ENCODE measurements at regions not wholly inside any gene's neighbourhood (a gene's known extent, or its start where the extent isn't known, plus 50 kb on each side); places are given as distances from the start of the nearest gene placed in this dataset.

GRCh38 chr15:69523010-69524001 lies 70.7 kb downstream of the RPLP1 start:
- TF ChIP-seq CTCF (IDR thresholded peaks at IDR 0.05; ENCODE audit: low read depth, low read length): peak; percentile 72
- no peak overlapping the region for H3K4me3 ChIP-seq (ENCODE audit: low read depth, low read length)

DNA sequence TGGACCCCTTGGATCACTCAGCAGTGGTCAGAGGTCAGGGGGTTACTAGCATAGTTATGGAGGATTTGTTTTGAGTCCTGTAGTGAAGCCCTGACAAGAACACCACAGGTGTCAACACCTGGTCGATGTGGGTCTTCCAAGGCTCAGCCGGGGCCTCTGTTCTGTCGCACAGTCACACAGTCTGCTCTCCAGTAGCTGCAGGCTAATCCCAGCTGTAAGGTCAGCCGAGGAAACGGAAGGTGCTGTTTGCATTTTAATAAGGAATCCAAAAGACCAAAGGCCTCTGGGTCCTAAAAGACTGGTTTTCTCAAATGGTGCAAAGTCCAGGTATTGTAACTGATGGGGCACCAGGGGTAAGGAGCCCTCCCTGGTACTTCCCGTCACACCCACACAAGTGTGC lies 71.7 kb downstream of the RPLP1 start:
- TF ChIP-seq CTCF (IDR thresholded peaks at IDR 0.05; ENCODE audit: low read depth, low read length): no peak
- no peak overlapping the region for H3K4me3 ChIP-seq (ENCODE audit: low read depth, low read length)

DNA sequence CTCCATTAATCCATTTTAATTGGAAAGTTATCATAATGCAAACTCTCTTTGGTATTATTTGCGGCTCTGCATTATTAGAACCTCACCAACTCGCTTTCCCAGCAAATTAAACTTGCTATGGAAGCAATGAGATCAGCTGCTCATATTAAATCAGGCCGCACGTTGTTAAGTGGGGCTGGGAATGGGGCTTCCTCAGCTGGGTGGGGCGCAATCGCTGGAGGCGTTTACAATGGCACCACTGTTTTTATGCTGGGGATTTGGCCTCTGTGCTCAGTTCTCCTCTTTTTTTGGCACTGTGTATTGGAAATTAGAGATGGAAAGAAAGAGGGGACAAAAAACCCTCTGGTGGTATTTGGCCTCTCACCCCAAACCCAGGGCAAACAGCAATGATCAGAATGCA lies 72.2 kb downstream of the RPLP1 start:
- H3K4me3 ChIP-seq (ENCODE audit: low read depth, low read length): no peak overlapping the region
- no peak for TF ChIP-seq CTCF (IDR thresholded peaks at IDR 0.05; ENCODE audit: low read depth, low read length)

GRCh38 chr15:69525543-69525942 lies 72.9 kb downstream of the RPLP1 start:
- no peak overlapping the region for H3K4me3 ChIP-seq (ENCODE audit: low read depth, low read length)
- no peak for TF ChIP-seq CTCF (IDR thresholded peaks at IDR 0.05; ENCODE audit: low read depth, low read length)

DNA sequence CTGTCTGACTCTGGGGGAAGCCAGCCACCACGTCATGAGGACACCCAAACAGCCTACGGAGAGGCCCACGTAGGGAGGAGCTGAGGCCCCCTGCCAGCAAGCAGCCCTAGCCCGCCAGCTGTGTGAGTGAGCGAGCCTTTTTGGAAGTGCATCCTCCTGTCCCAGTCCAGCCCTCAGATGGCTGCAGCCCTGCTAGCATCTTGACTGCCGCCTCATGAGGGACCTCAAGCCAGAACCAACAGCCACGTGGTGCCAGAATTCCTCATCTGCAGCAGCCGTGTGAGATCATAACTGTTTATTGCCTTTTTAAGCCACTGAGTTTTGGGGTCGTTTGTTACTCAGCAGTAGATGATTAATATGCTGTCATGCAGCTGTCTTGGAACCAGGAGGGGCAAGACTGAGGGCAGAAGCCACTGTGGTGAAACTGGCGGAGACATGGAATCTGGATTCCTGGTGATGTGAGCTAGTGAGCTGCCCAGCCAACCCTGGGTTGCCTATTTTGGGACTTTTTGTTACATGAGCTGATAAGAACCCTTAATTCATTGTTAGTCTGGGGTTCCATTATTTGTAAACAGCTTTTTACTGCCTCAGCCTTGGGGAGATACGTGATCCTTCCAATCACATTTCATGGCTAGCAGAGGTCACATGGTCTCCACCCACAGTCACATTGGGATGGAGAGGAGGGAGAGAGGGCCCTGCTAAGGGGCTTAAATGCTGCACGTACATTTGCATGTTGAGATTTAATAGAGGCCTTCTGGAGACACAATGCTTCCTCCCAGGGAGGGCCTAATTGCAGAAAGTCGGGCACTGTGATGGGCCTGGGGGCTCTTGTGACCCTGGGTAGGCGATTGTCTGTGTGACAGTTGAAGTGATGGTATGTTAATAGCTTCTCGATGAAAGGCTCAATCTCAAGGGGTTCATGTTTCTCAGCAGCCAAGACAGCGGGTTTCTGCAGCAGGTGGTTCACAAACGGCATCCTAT lies 73.8 kb downstream of the RPLP1 start:
- no peak overlapping the region for H3K4me3 ChIP-seq (ENCODE audit: low read depth, low read length)
- no peak for TF ChIP-seq CTCF (IDR thresholded peaks at IDR 0.05; ENCODE audit: low read depth, low read length)

DNA sequence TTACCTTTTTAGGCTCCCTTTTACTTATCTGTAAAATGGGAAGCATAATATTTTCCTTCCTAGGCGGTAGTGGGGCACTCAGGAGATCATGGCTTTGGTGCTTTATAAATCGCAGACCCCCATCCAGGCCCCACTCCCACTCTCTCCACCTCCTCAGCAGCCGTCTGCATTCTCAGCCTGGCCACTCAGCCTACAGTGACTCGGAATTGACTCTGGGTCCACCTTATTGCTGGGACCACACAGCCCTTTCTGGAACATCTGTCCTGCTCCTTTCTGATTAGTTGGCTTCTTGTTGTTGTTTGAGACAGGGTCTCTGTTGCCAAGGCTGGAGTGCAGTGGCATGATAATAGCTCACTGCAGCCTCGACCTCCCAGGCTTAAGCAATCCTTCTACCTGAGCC lies 76.5 kb downstream of the RPLP1 start:
- H3K4me3 ChIP-seq (ENCODE audit: low read depth, low read length): no peak overlapping the region
- TF ChIP-seq CTCF (IDR thresholded peaks at IDR 0.05; ENCODE audit: low read depth, low read length): no peak
